NT2/D1 (cell line): ENCODE measurements at regions not wholly inside any gene's neighbourhood (a gene's known extent, or its start where the extent isn't known, plus 50 kb on each side); places are given as distances from the start of the nearest gene placed in this dataset.
A peak's percentile ranks its signal among the peaks of the same experiment; 100 is the strongest.

Experiments used
- DNase-seq: peaks from one replicate; pipeline ENCODE4 v3.0.0-alpha.2; 2011; ENCODE audit warnings: low read depth, low spot score
- H3K27me3 ChIP-seq: 2 replicates; pipeline ENCODE4 v1.6.0; 2011; ENCODE audit warnings: mild to moderate bottlenecking; ENCODE audit not compliant: insufficient read length, insufficient read depth
- H3K36me3 ChIP-seq: 2 replicates; pipeline ENCODE4 v1.6.1; 2011; ENCODE audit warnings: mild to moderate bottlenecking, low read length, mixed read lengths; ENCODE audit not compliant: insufficient read depth, insufficient read length
- H3K4me1 ChIP-seq: 2 replicates; pipeline ENCODE4 v1.5.1; 2011; ENCODE audit not compliant: insufficient read depth, insufficient read length
- H3K4me3 ChIP-seq: 2 replicates; pipeline ENCODE4 v1.5.1; 2011; ENCODE audit warnings: low read depth; ENCODE audit not compliant: insufficient read length
- H3K9ac ChIP-seq: 2 replicates; pipeline ENCODE4 v1.6.0; 2011; ENCODE audit warnings: low read depth; ENCODE audit not compliant: insufficient read length
- H3K9me3 ChIP-seq: 2 replicates; pipeline ENCODE4 v1.5.1; 2011; ENCODE audit warnings: mild to moderate bottlenecking, low read length; ENCODE audit not compliant: insufficient read depth
- SUZ12 ChIP-seq: IDR thresholded peaks from 2 replicates; pipeline ENCODE4 v1.6.1; 2011; ENCODE audit not compliant: insufficient read length, insufficient read depth; ENCODE audit errors: extremely low read depth
- YY1 ChIP-seq: IDR thresholded peaks from 2 replicates; pipeline ENCODE4 v1.6.1; 2011; ENCODE audit not compliant: insufficient read length, insufficient read depth
- ZNF274 ChIP-seq: IDR thresholded peaks from 2 replicates; pipeline ENCODE4 v1.6.1; 2011; ENCODE audit warnings: mild to moderate bottlenecking, low read depth, low read length

DNA sequence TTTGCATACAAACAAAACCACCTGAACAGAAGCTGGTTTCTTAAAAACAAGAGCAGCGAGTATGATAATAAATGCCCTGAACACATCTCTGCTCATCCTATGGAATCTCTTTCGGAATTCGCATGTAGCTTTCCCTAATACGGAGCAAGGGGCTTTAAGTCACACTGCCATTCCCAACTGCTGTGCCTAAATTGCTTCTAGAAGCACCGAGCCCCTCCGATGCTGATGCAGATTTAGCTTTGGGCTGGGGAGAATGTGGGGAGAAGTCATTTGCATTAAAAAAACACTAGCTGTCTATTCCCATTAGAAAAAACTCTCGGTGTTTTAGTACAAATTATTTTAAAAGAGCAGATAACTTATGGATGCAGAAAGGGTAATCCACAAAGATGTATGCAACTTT lies 76.9 kb downstream of the CD83 start:
- Histone ChIP-seq H3K9ac (no peak overlapping the region), H3K9me3 (no peaks in the 10 kb centered on the region), H3K36me3 (no peaks in the 10 kb centered on the region), H3K4me3 (no peak overlapping the region), H3K27me3 (no peaks in the 10 kb centered on the region), H3K4me1 (no peaks in the 10 kb centered on the region)
- DNase-seq: peak; percentile 33
- no peak for TF ChIP-seq ZNF274
- TF ChIP-seq SUZ12: no peak
- no peak for TF ChIP-seq YY1

DNA sequence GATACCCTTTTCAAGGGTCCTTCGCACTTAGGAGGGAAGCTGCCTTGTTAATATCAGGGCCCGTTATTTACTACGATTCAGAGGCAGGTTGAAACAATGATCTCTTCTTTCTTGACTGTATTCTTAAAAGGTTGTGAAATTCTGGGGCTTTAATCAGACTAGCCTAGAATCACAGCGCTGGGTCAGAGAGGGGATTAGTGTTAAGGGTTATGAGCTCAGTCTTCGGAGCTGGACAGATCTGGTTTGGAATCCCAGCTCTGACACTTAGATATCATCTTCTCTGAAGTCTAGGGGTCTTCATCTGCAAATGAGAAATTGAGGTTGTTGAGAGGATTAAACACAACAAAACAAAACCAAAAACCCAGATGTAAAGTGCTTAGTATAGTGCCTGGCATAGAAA lies 77.4 kb downstream of the CD83 start:
- H3K4me3 ChIP-seq: no peak overlapping the region
- no peak for DNase-seq
- no peak overlapping the region for H3K9ac ChIP-seq
- TF ChIP-seq ZNF274: no peak
- no peak for TF ChIP-seq YY1
- no peak for TF ChIP-seq SUZ12
- no peaks in the 10 kb centered on the region for H3K36me3 ChIP-seq
- H3K4me1 ChIP-seq: no peaks in the 10 kb centered on the region
- no peaks in the 10 kb centered on the region for H3K9me3 ChIP-seq
- no peaks in the 10 kb centered on the region for H3K27me3 ChIP-seq

DNA sequence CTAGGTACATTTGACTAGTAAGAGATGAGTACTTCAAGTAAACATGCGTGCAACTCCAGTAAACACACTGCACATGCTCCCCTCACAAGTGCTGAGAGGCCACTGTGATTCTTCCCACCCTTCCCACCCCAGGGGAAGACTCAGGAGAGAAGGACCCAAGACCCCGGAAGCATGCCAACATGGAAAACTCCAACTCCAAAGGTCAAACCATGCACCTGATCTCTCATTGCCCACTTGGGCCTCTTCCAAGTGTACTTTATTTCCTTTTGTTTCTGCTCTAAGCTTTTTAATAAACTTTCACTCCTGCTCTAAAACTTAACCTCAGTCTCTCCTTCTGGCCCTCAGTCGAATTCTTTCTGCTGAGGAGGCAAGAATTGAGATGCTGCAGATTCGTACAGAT lies 78.5 kb downstream of the CD83 start:
- TF ChIP-seq SUZ12 (no peak), ZNF274 (no peak), YY1 (no peak)
- H3K27me3 ChIP-seq: no peaks in the 10 kb centered on the region
- no peak for DNase-seq
- H3K9me3 ChIP-seq: no peaks in the 10 kb centered on the region
- no peaks in the 10 kb centered on the region for H3K36me3 ChIP-seq
- H3K9ac ChIP-seq: no peak overlapping the region
- H3K4me1 ChIP-seq: no peaks in the 10 kb centered on the region
- H3K4me3 ChIP-seq: no peak overlapping the region

DNA sequence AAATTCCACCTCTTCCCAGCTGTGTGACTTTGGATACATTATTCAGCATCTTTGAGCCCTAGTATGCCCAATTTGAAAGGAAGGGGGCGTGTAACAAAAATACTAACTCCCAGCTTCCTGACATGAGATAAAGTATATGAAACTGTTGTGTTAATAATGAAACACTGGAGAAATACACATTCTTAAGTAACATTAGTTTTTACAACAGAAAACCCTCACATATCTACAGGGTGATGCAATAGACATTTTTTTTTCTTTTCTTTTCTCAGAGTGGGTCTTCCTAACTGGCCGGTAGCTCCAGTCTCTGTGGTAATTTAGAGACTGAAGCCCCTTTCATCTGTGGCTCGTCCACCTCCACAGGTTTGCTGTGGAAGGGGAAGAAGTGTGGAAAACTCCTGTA lies 79.5 kb downstream of the CD83 start:
- no peaks in the 10 kb centered on the region for H3K36me3 ChIP-seq
- no peak for TF ChIP-seq YY1
- no peak for TF ChIP-seq SUZ12
- no peak for TF ChIP-seq ZNF274
- DNase-seq: no peak
- H3K27me3 ChIP-seq: no peaks in the 10 kb centered on the region
- no peaks in the 10 kb centered on the region for H3K9me3 ChIP-seq
- H3K4me1 ChIP-seq: no peaks in the 10 kb centered on the region
- no peak overlapping the region for H3K4me3 ChIP-seq
- H3K9ac ChIP-seq: no peak overlapping the region

DNA sequence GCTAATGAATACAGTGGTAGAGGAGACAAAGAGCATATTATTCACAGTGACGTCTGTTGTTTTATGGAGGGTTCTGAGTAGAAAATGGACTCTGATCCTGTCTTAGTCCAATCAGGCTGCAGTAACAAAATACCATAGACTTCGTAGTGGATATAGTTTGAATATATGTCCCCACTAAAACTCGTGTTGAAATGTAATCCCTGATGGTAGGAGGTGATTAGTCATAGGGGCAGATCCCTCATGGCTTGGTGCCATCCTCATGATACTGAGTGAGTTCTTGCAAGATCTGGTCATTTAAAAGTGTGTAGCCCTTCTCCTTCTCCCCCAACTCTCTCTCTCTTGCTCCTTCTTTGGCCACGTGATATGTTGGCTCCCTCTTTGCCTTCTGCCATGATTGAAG lies 82.5 kb downstream of the CD83 start:
- Histone ChIP-seq H3K9ac (no peak overlapping the region), H3K9me3 (no peaks in the 10 kb centered on the region), H3K4me3 (no peak overlapping the region), H3K4me1 (no peaks in the 10 kb centered on the region), H3K27me3 (no peaks in the 10 kb centered on the region), H3K36me3 (no peaks in the 10 kb centered on the region)
- TF ChIP-seq ZNF274: no peak
- no peak for TF ChIP-seq YY1
- no peak for TF ChIP-seq SUZ12
- no peak for DNase-seq

DNA sequence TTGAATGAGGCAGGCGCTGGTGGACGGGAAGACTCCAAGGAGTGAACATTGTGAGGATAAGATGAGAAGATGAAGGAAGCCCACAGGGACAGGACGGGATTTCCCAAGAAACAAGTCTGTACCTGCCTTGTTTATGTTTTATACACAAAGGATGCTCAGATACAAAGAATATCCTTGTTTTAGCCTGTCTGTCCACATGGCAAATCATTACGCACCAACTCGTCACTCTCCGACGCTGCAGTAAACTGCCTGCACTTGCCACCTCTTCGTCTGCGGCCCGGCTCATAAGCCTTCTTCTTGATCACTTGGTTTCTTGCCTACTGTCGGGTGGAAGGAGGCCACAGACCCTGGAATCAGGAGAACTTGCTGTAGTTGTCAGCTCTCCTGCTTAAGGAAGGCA lies 85.4 kb downstream of the CD83 start:
- no peak for DNase-seq
- no peaks in the 10 kb centered on the region for H3K36me3 ChIP-seq
- H3K9ac ChIP-seq: no peak overlapping the region
- H3K4me1 ChIP-seq: no peaks in the 10 kb centered on the region
- no peaks in the 10 kb centered on the region for H3K9me3 ChIP-seq
- no peak overlapping the region for H3K4me3 ChIP-seq
- TF ChIP-seq SUZ12: no peak
- TF ChIP-seq YY1: no peak
- TF ChIP-seq ZNF274: no peak
- H3K27me3 ChIP-seq: no peaks in the 10 kb centered on the region

DNA sequence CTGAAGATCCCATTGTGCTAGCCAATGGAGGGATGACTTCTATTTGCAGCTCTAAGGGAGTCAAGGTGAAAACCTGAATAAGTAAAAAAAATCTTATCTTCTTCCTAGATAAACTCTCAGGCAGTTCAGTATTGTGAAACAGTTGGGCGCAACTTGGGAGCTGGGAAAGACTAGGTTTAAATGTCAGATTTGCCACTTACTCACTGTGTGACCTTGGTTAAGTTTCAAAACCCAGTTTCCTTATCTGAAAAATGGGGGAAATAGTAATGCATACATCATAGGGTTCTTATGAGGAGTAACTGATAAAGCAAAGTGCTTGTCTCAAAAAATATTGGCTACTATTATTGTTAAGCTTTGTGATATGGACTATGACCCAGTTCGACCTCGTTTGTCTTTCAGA lies 88.8 kb downstream of the CD83 start:
- TF ChIP-seq YY1 (no peak), ZNF274 (no peak), SUZ12 (no peak)
- no peaks in the 10 kb centered on the region for H3K9me3 ChIP-seq
- no peaks in the 10 kb centered on the region for H3K36me3 ChIP-seq
- DNase-seq: no peak
- no peaks in the 10 kb centered on the region for H3K27me3 ChIP-seq
- no peaks in the 10 kb centered on the region for H3K4me1 ChIP-seq
- H3K9ac ChIP-seq: no peak overlapping the region
- H3K4me3 ChIP-seq: no peak overlapping the region

DNA sequence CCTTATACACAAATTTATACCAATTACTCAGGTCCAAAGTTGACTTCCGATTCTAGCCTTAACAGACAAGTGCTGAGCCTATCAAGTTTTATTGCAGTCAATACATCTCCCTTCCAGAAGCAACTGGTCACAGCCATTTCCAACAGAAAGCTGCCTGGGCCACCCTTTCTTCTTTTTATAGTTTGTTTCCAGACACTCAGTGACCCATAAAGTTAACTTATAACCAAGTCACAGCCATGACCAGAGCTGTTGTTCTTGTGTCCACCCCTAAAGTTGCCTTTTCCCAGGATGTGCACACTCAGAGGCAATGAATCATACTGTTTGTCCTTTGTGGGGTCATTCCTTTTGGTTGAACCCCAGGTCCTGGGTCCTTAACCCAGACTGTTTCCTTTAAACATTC lies 89.9 kb downstream of the CD83 start:
- TF ChIP-seq YY1: no peak
- TF ChIP-seq ZNF274: no peak
- no peak for TF ChIP-seq SUZ12
- no peak for DNase-seq
- Histone ChIP-seq H3K4me1 (peaks cover under 1% of the 10 kb centered on the region), H3K27me3 (peaks cover 1% of the 10 kb centered on the region), H3K9ac (no peak overlapping the region), H3K9me3 (no peaks in the 10 kb centered on the region), H3K36me3 (no peaks in the 10 kb centered on the region), H3K4me3 (no peak overlapping the region)
